Calu3 (cell line): ENCODE measurements at regions not wholly inside any gene's neighbourhood (a gene's known extent, or its start where the extent isn't known, plus 50 kb on each side); places are given as distances from the start of the nearest gene placed in this dataset.

Experiments used
- BruUV-seq: library from RNA; stranded (reverse); fragments of 400-500 nt; replicated peaks from 2 replicates; lab custom pipeline; 2021; lab: Mats Ljungman, UMichigan
- CTCF ChIA-PET: fragments of 300-600 bp; sonication (Branson Sonifier 250); formaldehyde crosslinking; loops from one replicate; lab custom pipeline; 2022; ENCODE audit warnings: antibody characterized with exemption; lab: Charles Lee
- DNase-seq: peaks from one replicate; pipeline ENCODE4 v3.0.0; 2022
- H3K27ac Mint-ChIP-seq: one replicate; pipeline ENCODE4 v1.8.0; 2022; ENCODE audit warnings: mixed read lengths; ENCODE audit not compliant: unreplicated experiment
- H3K27me3 Mint-ChIP-seq: one replicate; pipeline ENCODE4 v1.8.0; 2022; ENCODE audit warnings: mixed read lengths; ENCODE audit not compliant: unreplicated experiment
- H3K36me3 Mint-ChIP-seq: one replicate; pipeline ENCODE4 v1.8.0; 2022; ENCODE audit warnings: mild to moderate bottlenecking, moderate library complexity, mixed read lengths; ENCODE audit not compliant: insufficient read depth, unreplicated experiment
- H3K4me1 Mint-ChIP-seq: one replicate; pipeline ENCODE4 v1.8.0; 2022; ENCODE audit warnings: mild to moderate bottlenecking, low read depth, mixed read lengths; ENCODE audit not compliant: unreplicated experiment
- H3K4me3 Mint-ChIP-seq: one replicate; pipeline ENCODE4 v1.8.0; 2022; ENCODE audit warnings: mild to moderate bottlenecking, low read depth, moderate library complexity, mixed read lengths; ENCODE audit not compliant: unreplicated experiment
- H3K9me3 Mint-ChIP-seq: one replicate; pipeline ENCODE4 v1.8.0; 2022; ENCODE audit warnings: low read depth, mixed read lengths; ENCODE audit not compliant: unreplicated experiment
- intact Hi-C: fragments of 100-400 bp; cut with micrococcal nuclease; formaldehyde crosslinking; loops from one replicate; pipeline ENCODE4 v1.10.0; 2022; ENCODE audit not compliant: unreplicated experiment
- TF ChIP-seq, protein P1 (sequence below): fragments of 200-600 bp; IDR thresholded peaks from one replicate; pipeline ENCODE4 v1.8.0; 2022; ENCODE audit warnings: antibody characterized with exemption; ENCODE audit not compliant: unreplicated experiment

DNA sequence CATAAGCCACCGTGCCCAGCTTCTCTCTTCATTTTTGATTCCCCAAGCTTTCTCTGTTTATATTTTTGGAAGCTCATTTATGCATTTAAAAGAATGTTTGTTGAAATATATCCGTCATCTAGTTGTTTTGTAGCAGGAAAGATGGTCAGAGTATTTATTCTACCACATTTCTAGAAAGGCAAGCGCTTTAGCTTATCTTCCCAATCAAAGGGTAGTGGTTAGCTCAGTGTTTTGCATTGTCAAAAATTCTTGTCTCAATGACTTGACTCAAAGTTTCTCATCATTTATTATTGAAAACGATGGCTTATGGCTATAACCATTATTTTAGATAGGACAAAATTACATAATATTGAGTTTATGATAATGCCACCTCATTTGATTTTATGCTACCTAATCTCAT, 116.1 kb upstream of the ZP4 start:
- intact Hi-C loops: no loop called here

GRCh38 chr1:238005116-238005515, 114.4 kb upstream of the ZP4 start:
- no TSS peak for BruUV-seq

More for the DNA sequence above, 116.1 kb upstream of the ZP4 start:
- Mint-ChIP-seq H3K27me3 (no peaks in the 10 kb centered on the region), H3K9me3 (peaks cover 2% of the 10 kb centered on the region), H3K36me3 (no peaks in the 10 kb centered on the region), H3K4me3 (no peak overlapping the region), H3K27ac (no peak overlapping the region), H3K4me1 (no peaks in the 10 kb centered on the region)
- BruUV-seq: no TSS peak
- CTCF ChIA-PET: interaction anchor here (0.7 kb wide), 2 partner anchors 32 to 716 kb away, joined by 3 read pairs; no protein-coding TSS in a partner anchor
- no peak for DNase-seq
- TF ChIP-seq, protein P1, sequence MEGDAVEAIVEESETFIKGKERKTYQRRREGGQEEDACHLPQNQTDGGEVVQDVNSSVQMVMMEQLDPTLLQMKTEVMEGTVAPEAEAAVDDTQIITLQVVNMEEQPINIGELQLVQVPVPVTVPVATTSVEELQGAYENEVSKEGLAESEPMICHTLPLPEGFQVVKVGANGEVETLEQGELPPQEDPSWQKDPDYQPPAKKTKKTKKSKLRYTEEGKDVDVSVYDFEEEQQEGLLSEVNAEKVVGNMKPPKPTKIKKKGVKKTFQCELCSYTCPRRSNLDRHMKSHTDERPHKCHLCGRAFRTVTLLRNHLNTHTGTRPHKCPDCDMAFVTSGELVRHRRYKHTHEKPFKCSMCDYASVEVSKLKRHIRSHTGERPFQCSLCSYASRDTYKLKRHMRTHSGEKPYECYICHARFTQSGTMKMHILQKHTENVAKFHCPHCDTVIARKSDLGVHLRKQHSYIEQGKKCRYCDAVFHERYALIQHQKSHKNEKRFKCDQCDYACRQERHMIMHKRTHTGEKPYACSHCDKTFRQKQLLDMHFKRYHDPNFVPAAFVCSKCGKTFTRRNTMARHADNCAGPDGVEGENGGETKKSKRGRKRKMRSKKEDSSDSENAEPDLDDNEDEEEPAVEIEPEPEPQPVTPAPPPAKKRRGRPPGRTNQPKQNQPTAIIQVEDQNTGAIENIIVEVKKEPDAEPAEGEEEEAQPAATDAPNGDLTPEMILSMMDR: no peak

DNA sequence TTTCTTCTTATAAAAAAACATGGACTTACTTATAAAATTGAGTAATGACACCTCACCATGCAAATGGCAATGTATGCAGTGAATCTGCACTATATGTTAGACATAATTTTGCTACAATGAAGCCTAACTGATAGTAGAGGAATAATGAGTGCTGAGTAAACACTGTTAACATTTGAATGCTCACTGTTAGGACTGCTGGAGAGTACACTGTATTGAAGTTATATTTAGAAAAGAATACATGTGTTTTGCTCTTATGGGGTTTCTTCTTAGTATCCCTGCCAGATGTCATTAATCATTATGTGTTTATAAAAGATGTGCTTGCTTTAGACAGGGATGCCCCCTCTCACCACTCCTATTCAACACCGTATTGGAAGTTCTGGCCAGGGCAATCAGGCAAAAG, 111.1 kb upstream of the ZP4 start:
- Mint-ChIP-seq H3K27me3 (no peaks in the 10 kb centered on the region), H3K27ac (no peak overlapping the region), H3K36me3 (no peaks in the 10 kb centered on the region), H3K4me1 (peaks cover 8% of the 10 kb centered on the region), H3K4me3 (no peak overlapping the region), H3K9me3 (peaks cover 4% of the 10 kb centered on the region)
- no peak for DNase-seq
- TF ChIP-seq, protein P1: no peak
- intact Hi-C loops: no loop called here
- no TSS peak for BruUV-seq
- CTCF ChIA-PET: no interaction called here

More at GRCh38 chr1:238005116-238005515, 114.4 kb upstream of the ZP4 start:
- Mint-ChIP-seq H3K27ac (no peak overlapping the region), H3K4me3 (no peak overlapping the region), H3K9me3 (peaks cover 2% of the 10 kb centered on the region), H3K27me3 (no peaks in the 10 kb centered on the region), H3K36me3 (no peaks in the 10 kb centered on the region), H3K4me1 (peaks cover under 1% of the 10 kb centered on the region)
- CTCF ChIA-PET: no interaction called here
- TF ChIP-seq, protein P1: no peak
- DNase-seq: no peak
- intact Hi-C loops: no loop called here

DNA sequence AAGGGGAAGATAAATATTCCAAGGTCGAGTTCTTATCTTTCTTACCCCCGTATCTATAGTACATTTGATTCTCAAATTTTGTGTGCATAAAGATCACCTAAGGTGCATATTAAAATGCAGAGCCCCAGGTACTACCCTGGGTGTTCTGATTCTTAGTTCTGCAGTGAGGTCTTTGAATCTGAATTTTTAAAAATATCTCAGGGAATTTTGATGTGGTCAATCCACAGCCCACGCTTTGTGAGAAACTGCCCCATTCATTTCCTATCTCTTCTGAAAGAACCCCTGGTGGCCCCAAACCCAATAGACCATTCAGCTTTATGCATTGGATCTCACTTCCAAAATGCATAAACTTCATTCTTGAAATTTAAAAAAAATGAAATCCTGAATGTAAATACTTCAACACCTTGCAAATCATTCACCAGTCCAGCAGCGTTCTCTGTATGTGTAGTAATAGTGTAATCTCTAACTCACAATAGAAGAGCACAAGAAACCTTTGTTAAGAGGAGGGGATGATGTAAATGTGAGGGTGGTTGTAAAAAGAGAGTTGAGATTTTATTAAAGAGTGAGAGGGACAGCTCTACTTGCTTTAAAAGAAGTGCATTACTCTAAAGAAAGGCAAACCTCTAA, 108.8 kb upstream of the ZP4 start:
- H3K4me1 Mint-ChIP-seq: peaks cover 8% of the 10 kb centered on the region
- BruUV-seq: no TSS peak
- peaks cover 4% of the 10 kb centered on the region for H3K9me3 Mint-ChIP-seq
- TF ChIP-seq, protein P1: no peak
- no peak overlapping the region for H3K4me3 Mint-ChIP-seq
- no peaks in the 10 kb centered on the region for H3K27me3 Mint-ChIP-seq
- intact Hi-C loops: no loop called here
- CTCF ChIA-PET: no interaction called here
- H3K36me3 Mint-ChIP-seq: no peaks in the 10 kb centered on the region
- no peak for DNase-seq
- no peak overlapping the region for H3K27ac Mint-ChIP-seq
